HUES64 (cell line): ENCODE measurements at regions not wholly inside any gene's neighbourhood (a gene's known extent, or its start where the extent isn't known, plus 50 kb on each side); places are given as distances from the start of the nearest gene placed in this dataset.
A peak's percentile ranks its signal among the peaks of the same experiment; 100 is the strongest.
"Not testable (repeated sequence)": the region's sequence is repeated elsewhere in the genome, so short reads cannot be mapped to it uniquely, and the experiment has no call there.

Experiments used
- H3K27ac ChIP-seq: 2 replicates; pipeline ENCODE4 v1.7.0; 2013; ENCODE audit warnings: low read depth, low read length, inconsistent platforms
- H3K27me3 ChIP-seq: 2 replicates; pipeline ENCODE4 v1.6.1; 2013; ENCODE audit warnings: mild to moderate bottlenecking, low read length; ENCODE audit not compliant: insufficient read depth
- H3K36me3 ChIP-seq: 2 replicates; pipeline ENCODE4 v1.6.1; 2013; ENCODE audit warnings: mild to moderate bottlenecking, low read length; ENCODE audit not compliant: insufficient read depth
- H3K4me1 ChIP-seq: 2 replicates; pipeline ENCODE4 v1.6.1; 2013; ENCODE audit warnings: mild to moderate bottlenecking, low read length, moderate library complexity; ENCODE audit not compliant: insufficient read depth
- H3K4me3 ChIP-seq: 2 replicates; pipeline ENCODE4 v1.5.1; 2013; ENCODE audit warnings: mild to moderate bottlenecking, low read length, moderate library complexity
- H3K9ac ChIP-seq: 2 replicates; pipeline ENCODE4 v1.6.1; 2013; ENCODE audit warnings: mild to moderate bottlenecking, low read depth, low read length
- H3K9me3 ChIP-seq: 2 replicates; pipeline ENCODE4 v1.6.1; 2013; ENCODE audit warnings: low read depth, low read length; ENCODE audit not compliant: insufficient read depth
- WGBS: fragments of 150-250, 120-280 bp; methylation state at CpG from one replicate; pipeline ENCODE4 v1.1.7; 2013; ENCODE audit warnings: missing lambda C conversion rate; 5-methylcytosine and 5-hydroxymethylcytosine counted together

DNA sequence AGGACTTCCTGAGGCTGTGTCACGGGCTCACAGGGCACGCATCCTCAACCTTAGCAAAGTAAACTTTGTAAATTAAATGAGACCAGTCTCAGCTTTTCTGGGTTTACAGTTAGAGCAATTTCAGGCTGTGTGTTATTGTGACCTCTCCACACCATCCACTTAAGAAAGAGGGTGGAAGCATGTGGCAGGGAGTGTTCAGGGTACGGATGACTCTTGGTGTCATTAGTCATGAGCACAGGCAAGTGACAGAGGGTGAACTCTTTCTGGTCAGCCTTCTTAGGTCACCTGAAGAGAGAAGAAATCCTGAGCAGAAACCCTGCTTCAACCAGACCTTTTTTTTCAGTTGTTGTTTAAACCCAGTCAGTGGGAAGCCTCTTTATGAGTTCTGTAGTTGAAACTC, 207.9 kb downstream of the ICOS start:
- no peaks in the 10 kb centered on the region for H3K9me3 ChIP-seq
- H3K4me1 ChIP-seq: peaks cover 17% of the 10 kb centered on the region
- H3K9ac ChIP-seq: no peak overlapping the region
- no peaks in the 10 kb centered on the region for H3K27me3 ChIP-seq
- H3K27ac ChIP-seq: no peak overlapping the region
- H3K36me3 ChIP-seq: no peaks in the 10 kb centered on the region
- no peak overlapping the region for H3K4me3 ChIP-seq
- WGBS: 87% methylated on average over 3 of the region's 3 CpGs

- peaks cover 17% of the 10 kb centered on the region for H3K4me1 ChIP-seq
- H3K9ac ChIP-seq: no peak overlapping the region
- H3K36me3 ChIP-seq: no peaks in the 10 kb centered on the region
- H3K9me3 ChIP-seq: no peaks in the 10 kb centered on the region
- H3K4me3 ChIP-seq: peak overlapping the region; percentile 36
- no peaks in the 10 kb centered on the region for H3K27me3 ChIP-seq
- 23% methylated on average over 12 of the region's 13 CpGs for WGBS
- H3K27ac ChIP-seq: no peak overlapping the region
Measured at GRCh38 chr2:204145263-204145751, 208.7 kb downstream of the ICOS start.

- WGBS: 16% methylated on average over 7 of the region's 8 CpGs
- Histone ChIP-seq H3K27ac (no peak overlapping the region), H3K9me3 (no peaks in the 10 kb centered on the region), H3K9ac (no peak overlapping the region; the same call in 1 of the 2 replicates), H3K4me3 (peak overlapping the region; percentile 36), H3K36me3 (no peaks in the 10 kb centered on the region), H3K4me1 (peaks cover 17% of the 10 kb centered on the region), H3K27me3 (no peaks in the 10 kb centered on the region)
Measured at GRCh38 chr2:204145791-204146190, 209.2 kb downstream of the ICOS start.

GRCh38 chr2:204147040-204147439, 210.5 kb downstream of the ICOS start:
- H3K4me1 ChIP-seq: peaks cover 20% of the 10 kb centered on the region
- H3K4me3 ChIP-seq, H3K9ac ChIP-seq, H3K27ac ChIP-seq, H3K27me3 ChIP-seq, H3K9me3 ChIP-seq, H3K36me3 ChIP-seq: not testable (repeated sequence)
- WGBS: 94% methylated on average over 2 of the region's 2 CpGs

GRCh38 chr2:204150721-204151120, 214.2 kb downstream of the ICOS start:
- WGBS: 89% methylated on average over 7 of the region's 7 CpGs
- peaks cover 16% of the 10 kb centered on the region for H3K4me1 ChIP-seq
- H3K4me3 ChIP-seq: no peak overlapping the region
- H3K9ac ChIP-seq: no peak overlapping the region
- no peaks in the 10 kb centered on the region for H3K27me3 ChIP-seq
- no peaks in the 10 kb centered on the region for H3K36me3 ChIP-seq
- H3K27ac ChIP-seq: no peak overlapping the region
- no peaks in the 10 kb centered on the region for H3K9me3 ChIP-seq

DNA sequence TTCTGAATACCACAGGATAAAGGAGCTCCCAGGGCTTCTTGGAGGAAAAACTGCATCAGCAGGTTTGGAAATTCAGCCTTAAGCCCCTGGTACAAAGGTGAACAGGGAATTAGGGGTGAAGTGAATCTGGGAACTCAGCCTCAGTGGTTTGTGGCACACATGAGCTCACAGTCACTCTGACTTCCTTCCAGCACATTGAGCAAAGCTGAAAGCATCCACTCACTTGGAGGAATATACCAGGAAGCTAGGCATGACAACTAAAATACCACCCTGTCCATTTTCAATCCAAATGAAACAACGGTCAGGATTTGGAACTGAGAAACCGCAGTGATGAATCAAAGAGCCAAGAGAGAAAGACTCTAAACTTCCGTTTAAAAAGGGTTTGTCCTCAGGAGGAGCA, 216.1 kb downstream of the ICOS start:
- WGBS: 89% methylated on average over 3 of the region's 3 CpGs
- H3K36me3 ChIP-seq: no peaks in the 10 kb centered on the region
- no peak overlapping the region for H3K27ac ChIP-seq
- peaks cover 10% of the 10 kb centered on the region for H3K4me1 ChIP-seq
- no peaks in the 10 kb centered on the region for H3K27me3 ChIP-seq
- H3K9ac ChIP-seq: no peak overlapping the region
- no peak overlapping the region for H3K4me3 ChIP-seq
- peaks cover 3% of the 10 kb centered on the region; the same call in 1 of the 2 replicates for H3K9me3 ChIP-seq

DNA sequence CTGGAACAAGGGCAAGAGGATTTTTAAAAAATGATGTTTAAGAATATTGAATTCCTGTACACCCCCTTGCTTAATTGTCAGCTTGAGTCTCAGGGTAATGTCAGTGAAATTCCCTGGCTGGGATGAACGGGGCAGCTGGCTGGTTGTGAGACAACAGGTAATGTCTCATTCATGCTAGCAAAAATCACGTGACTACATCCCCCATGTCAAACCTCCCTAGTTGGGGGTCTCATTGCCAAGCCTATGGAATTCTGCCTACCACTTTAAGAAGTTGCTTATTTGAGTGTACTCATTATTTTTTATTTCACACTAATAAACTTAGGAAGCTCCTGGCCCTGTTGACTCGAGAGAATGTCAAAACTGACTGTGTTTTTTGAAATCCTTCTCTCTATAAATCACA, 218.3 kb downstream of the ICOS start:
- Histone ChIP-seq H3K9me3 (peaks cover 7% of the 10 kb centered on the region; the same call in 1 of the 2 replicates), H3K36me3 (no peaks in the 10 kb centered on the region), H3K4me1 (peaks cover 10% of the 10 kb centered on the region), H3K9ac (no peak overlapping the region), H3K27ac (no peak overlapping the region), H3K27me3 (no peaks in the 10 kb centered on the region), H3K4me3 (no peak overlapping the region)
- WGBS: 88% methylated on average over 2 of the region's 3 CpGs

GRCh38 chr2:204156456-204156855, 219.9 kb downstream of the ICOS start:
- Histone ChIP-seq H3K4me3 (no peak overlapping the region), H3K36me3 (no peaks in the 10 kb centered on the region), H3K27me3 (no peaks in the 10 kb centered on the region), H3K9ac (no peak overlapping the region), H3K9me3 (peaks cover 7% of the 10 kb centered on the region; the same call in 1 of the 2 replicates), H3K27ac (no peak overlapping the region), H3K4me1 (peaks cover 12% of the 10 kb centered on the region; the same call in 1 of the 2 replicates)
- 70% methylated on average over 1 of the region's 1 CpG for WGBS

GRCh38 chr2:204157684-204158083, 221.1 kb downstream of the ICOS start:
- no peak overlapping the region for H3K27ac ChIP-seq
- H3K9ac ChIP-seq: no peak overlapping the region
- H3K9me3 ChIP-seq: peaks cover 7% of the 10 kb centered on the region; the same call in 1 of the 2 replicates
- H3K4me1 ChIP-seq: peaks cover 8% of the 10 kb centered on the region; the same call in 1 of the 2 replicates
- H3K4me3 ChIP-seq: no peak overlapping the region
- H3K36me3 ChIP-seq: no peaks in the 10 kb centered on the region
- no peaks in the 10 kb centered on the region for H3K27me3 ChIP-seq

- H3K27me3 ChIP-seq: no peaks in the 10 kb centered on the region
- H3K36me3 ChIP-seq: no peaks in the 10 kb centered on the region
- no peak overlapping the region for H3K27ac ChIP-seq
- H3K9ac ChIP-seq: no peak overlapping the region
- 91% methylated on average over 3 of the region's 3 CpGs for WGBS
- 0 out of 2 replicates have a peak, but pooled peaks cover 6% of the 10 kb centered on the region for H3K4me1 ChIP-seq
- H3K9me3 ChIP-seq: peaks cover 7% of the 10 kb centered on the region; the same call in 1 of the 2 replicates
- H3K4me3 ChIP-seq: no peak overlapping the region
Measured at GRCh38 chr2:204159526-204159925, 223.0 kb downstream of the ICOS start.

DNA sequence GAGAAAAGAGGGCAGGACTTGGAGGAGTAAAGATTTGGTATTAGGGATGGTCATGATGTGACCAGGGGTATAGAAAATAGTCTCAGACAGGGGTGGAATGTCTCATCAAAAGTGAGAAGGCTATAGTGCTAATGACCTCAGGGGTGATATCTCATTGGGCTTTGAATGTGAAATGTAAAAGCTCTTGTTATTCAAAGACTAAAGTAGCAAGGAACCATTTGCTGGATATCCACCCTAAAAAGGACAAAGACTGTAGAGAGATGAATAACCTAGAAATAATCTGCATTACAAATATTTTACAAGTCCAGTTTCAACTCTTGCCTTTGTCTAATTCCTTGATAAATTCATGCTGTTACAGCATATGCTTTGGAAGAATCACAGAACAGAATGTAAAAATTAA, 224.4 kb downstream of the ICOS start:
- Histone ChIP-seq H3K4me1 (0 out of 2 replicates have a peak, but pooled peaks cover 6% of the 10 kb centered on the region), H3K27ac (no peak overlapping the region), H3K4me3 (no peak overlapping the region), H3K9ac (no peak overlapping the region), H3K27me3 (no peaks in the 10 kb centered on the region), H3K9me3 (peaks cover 7% of the 10 kb centered on the region; the same call in 1 of the 2 replicates), H3K36me3 (no peaks in the 10 kb centered on the region)

DNA sequence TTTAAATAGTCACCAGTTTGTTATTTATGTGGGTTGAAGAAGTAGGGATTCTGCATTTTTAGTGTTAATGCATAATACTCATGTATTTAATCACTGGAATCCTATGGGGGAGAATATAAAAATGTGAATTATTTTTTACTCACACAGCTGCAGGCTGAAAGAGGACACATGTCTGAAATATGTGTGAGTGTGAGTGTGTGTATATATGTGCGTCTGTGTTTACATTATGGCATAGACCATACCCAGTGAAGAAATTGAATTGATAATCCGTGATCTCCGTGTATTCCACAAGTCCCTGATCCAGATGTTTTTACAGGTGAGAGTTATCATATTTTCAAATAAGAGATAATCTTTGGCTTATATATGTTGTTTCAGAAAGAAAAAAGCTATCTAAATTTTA, 225.3 kb downstream of the ICOS start:
- Histone ChIP-seq H3K9ac (no peak overlapping the region), H3K27me3 (no peaks in the 10 kb centered on the region), H3K9me3 (peaks cover 7% of the 10 kb centered on the region; the same call in 1 of the 2 replicates), H3K27ac (no peak overlapping the region), H3K4me3 (no peak overlapping the region), H3K4me1 (0 out of 2 replicates have a peak, but pooled peaks cover 6% of the 10 kb centered on the region), H3K36me3 (no peaks in the 10 kb centered on the region)
- over 99% methylated on average over 3 of the region's 3 CpGs for WGBS
